A673 (cell line): ENCODE measurements at regions not wholly inside any gene's neighbourhood (a gene's known extent, or its start where the extent isn't known, plus 50 kb on each side); places are given as distances from the start of the nearest gene placed in this dataset.

ENCODE experiments used
- BruUV-seq: library from RNA; stranded (reverse); fragments of 400-500 nt; replicated peaks from 2 replicates; lab custom pipeline; 2021; lab: Mats Ljungman, UMichigan
- CTCF ChIA-PET: fragments of 300-600 bp; sonication (Branson Sonifier 250); formaldehyde crosslinking; loops from one replicate; lab custom pipeline; 2022; ENCODE audit warnings: antibody characterized with exemption; lab: Charles Lee
- POLR2A ChIA-PET: fragments of 300-600 bp; sonication (Branson Sonifier 250); formaldehyde crosslinking; loops from one replicate; lab custom pipeline; 2022; ENCODE audit warnings: antibody characterized with exemption; ENCODE audit not compliant: low non-redundant PET; lab: Charles Lee
- DNase-seq: peaks from one replicate; pipeline ENCODE4 v3.0.0-alpha.2; 2015; ENCODE audit warnings: low spot score
- H3K27ac ChIP-seq: fragments of 200-600 bp; sonication (generic); 2 replicates; pipeline ENCODE4 v1.5.1; 2016; ENCODE audit warnings: mixed run types, low read depth, mild to moderate bottlenecking, mixed read lengths, antibody characterized with exemption, low read length; ENCODE audit not compliant: poor library complexity, severe bottlenecking
- H3K27me3 ChIP-seq: fragments of 200-600 bp; sonication (generic); replicated peaks from 2 replicates; pipeline ENCODE4 v1.6.1; 2017; ENCODE audit warnings: mixed run types, low read depth, mild to moderate bottlenecking, mixed read lengths, antibody characterized with exemption, low read length; ENCODE audit not compliant: insufficient read depth, poor library complexity
- H3K36me3 ChIP-seq: fragments of 200-600 bp; sonication (generic); 2 replicates; pipeline ENCODE4 v1.6.1; 2016; ENCODE audit warnings: mixed run types, mild to moderate bottlenecking, mixed read lengths, antibody characterized with exemption, low read length; ENCODE audit not compliant: insufficient read depth, poor library complexity, severe bottlenecking
- H3K4me1 ChIP-seq: fragments of 200-600 bp; sonication (generic); 2 replicates; pipeline ENCODE4 v1.6.1; 2017; ENCODE audit warnings: mixed run types, mild to moderate bottlenecking, mixed read lengths, antibody characterized with exemption, low read length; ENCODE audit not compliant: insufficient read depth, poor library complexity, severe bottlenecking
- H3K4me3 ChIP-seq: fragments of 200-600 bp; sonication (generic); 2 replicates; pipeline ENCODE4 v1.5.1; 2016; ENCODE audit warnings: low read depth, mixed run types, mild to moderate bottlenecking, mixed read lengths, low read length; ENCODE audit not compliant: poor library complexity, severe bottlenecking
- H3K9me3 ChIP-seq: fragments of 200-600 bp; sonication (generic); 2 replicates; pipeline ENCODE4 v1.6.1; 2016; ENCODE audit warnings: mixed run types, low read depth, mild to moderate bottlenecking, mixed read lengths, antibody characterized with exemption, low read length; ENCODE audit not compliant: poor library complexity, severe bottlenecking
- EZH2 ChIP-seq: fragments of 200-600 bp; sonication (generic); IDR thresholded peaks from 2 replicates; pipeline ENCODE4 v1.6.1; 2017; ENCODE audit warnings: borderline replicate concordance, low read depth, mild to moderate bottlenecking, mixed read lengths, antibody characterized with exemption, low read length; ENCODE audit not compliant: poor library complexity, severe bottlenecking
- intact Hi-C: fragments of 100-400 bp; cut with micrococcal nuclease; formaldehyde crosslinking; loops from one replicate; pipeline ENCODE4 v1.10.0; 2022; ENCODE audit not compliant: unreplicated experiment
- TF ChIP-seq, protein P1 (sequence below): fragments of 300-800, 200-600 bp; sonication (generic); conservative IDR thresholded peaks from 2 replicates; pipeline ENCODE4 v1.5.1; 2017; ENCODE audit warnings: low read depth, mild to moderate bottlenecking, antibody characterized with exemption, low read length, moderate library complexity, mixed read lengths

GRCh38 chr1:47548637-47549036, 110.8 kb downstream of the FOXD2 start:
- intact Hi-C loops, result no loop called here
- no peaks in the 10 kb centered on the region for H3K36me3 ChIP-seq
- POLR2A ChIA-PET, result no interaction called here
- TF ChIP-seq, protein P1, sequence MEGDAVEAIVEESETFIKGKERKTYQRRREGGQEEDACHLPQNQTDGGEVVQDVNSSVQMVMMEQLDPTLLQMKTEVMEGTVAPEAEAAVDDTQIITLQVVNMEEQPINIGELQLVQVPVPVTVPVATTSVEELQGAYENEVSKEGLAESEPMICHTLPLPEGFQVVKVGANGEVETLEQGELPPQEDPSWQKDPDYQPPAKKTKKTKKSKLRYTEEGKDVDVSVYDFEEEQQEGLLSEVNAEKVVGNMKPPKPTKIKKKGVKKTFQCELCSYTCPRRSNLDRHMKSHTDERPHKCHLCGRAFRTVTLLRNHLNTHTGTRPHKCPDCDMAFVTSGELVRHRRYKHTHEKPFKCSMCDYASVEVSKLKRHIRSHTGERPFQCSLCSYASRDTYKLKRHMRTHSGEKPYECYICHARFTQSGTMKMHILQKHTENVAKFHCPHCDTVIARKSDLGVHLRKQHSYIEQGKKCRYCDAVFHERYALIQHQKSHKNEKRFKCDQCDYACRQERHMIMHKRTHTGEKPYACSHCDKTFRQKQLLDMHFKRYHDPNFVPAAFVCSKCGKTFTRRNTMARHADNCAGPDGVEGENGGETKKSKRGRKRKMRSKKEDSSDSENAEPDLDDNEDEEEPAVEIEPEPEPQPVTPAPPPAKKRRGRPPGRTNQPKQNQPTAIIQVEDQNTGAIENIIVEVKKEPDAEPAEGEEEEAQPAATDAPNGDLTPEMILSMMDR, result no peak
- TF ChIP-seq EZH2, result no peak
- H3K4me3 ChIP-seq, result no peak overlapping the region
- no peak for DNase-seq
- peaks cover 19% of the 10 kb centered on the region for H3K27me3 ChIP-seq
- H3K4me1 ChIP-seq, result no peaks in the 10 kb centered on the region
- no peaks in the 10 kb centered on the region for H3K9me3 ChIP-seq
- BruUV-seq, result no TSS peak
- CTCF ChIA-PET, result no interaction called here
- H3K27ac ChIP-seq, result no peak overlapping the region

- DNase-seq, result no peak
- BruUV-seq, result no TSS peak
- CTCF ChIA-PET, result no interaction called here
- Histone ChIP-seq H3K4me3 (no peak overlapping the region), H3K36me3 (no peaks in the 10 kb centered on the region), H3K9me3 (no peaks in the 10 kb centered on the region), H3K27me3 (peaks cover 28% of the 10 kb centered on the region), H3K4me1 (no peaks in the 10 kb centered on the region), H3K27ac (no peak overlapping the region)
- POLR2A ChIA-PET, result no interaction called here
- no peak for TF ChIP-seq EZH2
- TF ChIP-seq, protein P1, result 0 out of 2 replicates have a peak, but pooled peaks have one; percentile 12
- intact Hi-C loops, result no loop called here
These were observed 111.7 kb downstream of the FOXD2 start for GRCh38 chr1:47549532-47549931.

GRCh38 chr1:47550929-47551328, 113.1 kb downstream of the FOXD2 start:
- Histone ChIP-seq H3K27ac (no peak overlapping the region), H3K36me3 (no peaks in the 10 kb centered on the region), H3K4me1 (no peaks in the 10 kb centered on the region), H3K4me3 (no peak overlapping the region), H3K9me3 (no peaks in the 10 kb centered on the region), H3K27me3 (peaks cover 41% of the 10 kb centered on the region)
- no peak for DNase-seq
- CTCF ChIA-PET, result no interaction called here
- intact Hi-C loops, result no loop called here
- BruUV-seq, result no TSS peak
- POLR2A ChIA-PET, result no interaction called here
- TF ChIP-seq, protein P1, result no peak
- no peak for TF ChIP-seq EZH2
